ENCODE measurements at regions not wholly inside any gene's neighbourhood (a gene's known extent, or its start where the extent isn't known, plus 50 kb on each side); places are given as distances from the start of the nearest gene placed in this dataset.

- Histone ChIP-seq H3K27ac (ENCODE audit: low read depth, low read length) (no peak overlapping the region), H3K27me3 (ENCODE audit: insufficient read depth, low read length) (peaks cover 5% of the 10 kb centered on the region), H3K4me1 (ENCODE audit: insufficient read depth, low read length) (no peaks in the 10 kb centered on the region), H3K4me2 (ENCODE audit: insufficient read depth, low read length) (no peak overlapping the region), H3K9me3 (ENCODE audit: low read depth, low read length) (no peaks in the 10 kb centered on the region), H3K79me2 (ENCODE audit: insufficient read depth, low read length) (no peaks in the 10 kb centered on the region), H4K20me1 (ENCODE audit: insufficient read depth, low read length) (no peaks in the 10 kb centered on the region), H3K36me3 (ENCODE audit: insufficient read depth, low read length) (no peaks in the 10 kb centered on the region), H2AFZ (ENCODE audit: low read length) (no peak overlapping the region), H3K4me3 (ENCODE audit: insufficient read depth, low read length) (no peak overlapping the region)
- no peak for DNase-seq (ENCODE audit: insufficient read length, low spot score, missing footprints)
- TF ChIP-seq CTCF (IDR thresholded peaks at IDR 0.05; ENCODE audit: extremely low read depth, low read depth, low read length): no peak
Measured at GRCh38 chr5:133679534-133679933, 67.2 kb upstream of the FSTL4 start.

- no peak for TF ChIP-seq CTCF (IDR thresholded peaks at IDR 0.05; ENCODE audit: extremely low read depth, low read depth, low read length)
- no peaks in the 10 kb centered on the region for H3K79me2 ChIP-seq (ENCODE audit: insufficient read depth, low read length)
- no peak overlapping the region for H3K27ac ChIP-seq (ENCODE audit: low read depth, low read length)
- H3K4me1 ChIP-seq (ENCODE audit: insufficient read depth, low read length): no peaks in the 10 kb centered on the region
- no peak for DNase-seq (ENCODE audit: insufficient read length, low spot score, missing footprints)
- H4K20me1 ChIP-seq (ENCODE audit: insufficient read depth, low read length): no peaks in the 10 kb centered on the region
- H3K36me3 ChIP-seq (ENCODE audit: insufficient read depth, low read length): no peaks in the 10 kb centered on the region
- no peak overlapping the region for H3K4me3 ChIP-seq (ENCODE audit: insufficient read depth, low read length)
- H3K4me2 ChIP-seq (ENCODE audit: insufficient read depth, low read length): no peak overlapping the region
- no peak overlapping the region for H2AFZ ChIP-seq (ENCODE audit: low read length)
- H3K27me3 ChIP-seq (ENCODE audit: insufficient read depth, low read length): peaks cover 5% of the 10 kb centered on the region
- H3K9me3 ChIP-seq (ENCODE audit: low read depth, low read length): no peaks in the 10 kb centered on the region
Measured at GRCh38 chr5:133675376-133676154, 63.2 kb upstream of the FSTL4 start.

DNA sequence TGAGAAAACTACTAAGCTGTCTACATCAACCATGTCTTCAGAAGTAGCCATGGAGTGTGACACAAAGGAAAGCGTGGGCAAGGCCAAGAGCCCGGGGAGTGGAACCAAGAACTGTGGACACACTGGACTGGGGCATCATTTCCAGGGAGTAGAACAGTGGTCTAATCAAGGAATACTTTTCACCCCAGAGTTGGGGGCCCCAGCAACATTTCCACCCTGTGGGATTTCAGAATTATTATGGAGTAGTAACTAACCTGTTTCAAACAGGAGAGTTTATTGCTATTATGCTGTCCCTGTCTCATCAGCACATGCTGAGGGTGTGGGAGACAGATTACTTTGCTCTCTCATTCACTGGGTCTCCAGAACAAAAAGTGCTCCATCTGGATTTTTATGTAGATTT is 58.0 kb upstream of the FSTL4 start:
- Histone ChIP-seq H3K36me3 (ENCODE audit: insufficient read depth, low read length) (no peaks in the 10 kb centered on the region), H2AFZ (ENCODE audit: low read length) (no peak overlapping the region), H3K9me3 (ENCODE audit: low read depth, low read length) (no peaks in the 10 kb centered on the region), H3K79me2 (ENCODE audit: insufficient read depth, low read length) (no peaks in the 10 kb centered on the region), H3K27me3 (ENCODE audit: insufficient read depth, low read length) (no peaks in the 10 kb centered on the region), H4K20me1 (ENCODE audit: insufficient read depth, low read length) (no peaks in the 10 kb centered on the region), H3K4me1 (ENCODE audit: insufficient read depth, low read length) (no peaks in the 10 kb centered on the region), H3K4me3 (ENCODE audit: insufficient read depth, low read length) (no peak overlapping the region), H3K27ac (ENCODE audit: low read depth, low read length) (no peak overlapping the region), H3K4me2 (ENCODE audit: insufficient read depth, low read length) (no peak overlapping the region)
- no peak for TF ChIP-seq CTCF (IDR thresholded peaks at IDR 0.05; ENCODE audit: extremely low read depth, low read depth, low read length)
- no peak for DNase-seq (ENCODE audit: insufficient read length, low spot score, missing footprints)

- no peak for TF ChIP-seq CTCF (IDR thresholded peaks at IDR 0.05; ENCODE audit: extremely low read depth, low read depth, low read length)
- Histone ChIP-seq H4K20me1 (ENCODE audit: insufficient read depth, low read length) (no peaks in the 10 kb centered on the region), H3K4me3 (ENCODE audit: insufficient read depth, low read length) (no peak overlapping the region), H3K36me3 (ENCODE audit: insufficient read depth, low read length) (no peaks in the 10 kb centered on the region), H3K27me3 (ENCODE audit: insufficient read depth, low read length) (no peaks in the 10 kb centered on the region), H2AFZ (ENCODE audit: low read length) (no peak overlapping the region), H3K4me1 (ENCODE audit: insufficient read depth, low read length) (peaks cover 5% of the 10 kb centered on the region), H3K4me2 (ENCODE audit: insufficient read depth, low read length) (no peak overlapping the region), H3K9me3 (ENCODE audit: low read depth, low read length) (no peaks in the 10 kb centered on the region), H3K27ac (ENCODE audit: low read depth, low read length) (no peak overlapping the region), H3K79me2 (ENCODE audit: insufficient read depth, low read length) (no peaks in the 10 kb centered on the region)
- no peak for DNase-seq (ENCODE audit: insufficient read length, low spot score, missing footprints)
Measured at GRCh38 chr5:133669472-133669871, 57.1 kb upstream of the FSTL4 start.
